NCI-H146 (cell line): ENCODE measurements at regions not wholly inside any gene's neighbourhood (a gene's known extent, or its start where the extent isn't known, plus 50 kb on each side); places are given as distances from the start of the nearest gene placed in this dataset.
"Not testable (repeated sequence)": the region's sequence is repeated elsewhere in the genome, so short reads cannot be mapped to it uniquely, and the experiment has no call there.

Experiments used
- DNase-seq: peaks from one replicate; lab custom pipeline; 2025; lab: John Stamatoyannopoulos, UW

DNA sequence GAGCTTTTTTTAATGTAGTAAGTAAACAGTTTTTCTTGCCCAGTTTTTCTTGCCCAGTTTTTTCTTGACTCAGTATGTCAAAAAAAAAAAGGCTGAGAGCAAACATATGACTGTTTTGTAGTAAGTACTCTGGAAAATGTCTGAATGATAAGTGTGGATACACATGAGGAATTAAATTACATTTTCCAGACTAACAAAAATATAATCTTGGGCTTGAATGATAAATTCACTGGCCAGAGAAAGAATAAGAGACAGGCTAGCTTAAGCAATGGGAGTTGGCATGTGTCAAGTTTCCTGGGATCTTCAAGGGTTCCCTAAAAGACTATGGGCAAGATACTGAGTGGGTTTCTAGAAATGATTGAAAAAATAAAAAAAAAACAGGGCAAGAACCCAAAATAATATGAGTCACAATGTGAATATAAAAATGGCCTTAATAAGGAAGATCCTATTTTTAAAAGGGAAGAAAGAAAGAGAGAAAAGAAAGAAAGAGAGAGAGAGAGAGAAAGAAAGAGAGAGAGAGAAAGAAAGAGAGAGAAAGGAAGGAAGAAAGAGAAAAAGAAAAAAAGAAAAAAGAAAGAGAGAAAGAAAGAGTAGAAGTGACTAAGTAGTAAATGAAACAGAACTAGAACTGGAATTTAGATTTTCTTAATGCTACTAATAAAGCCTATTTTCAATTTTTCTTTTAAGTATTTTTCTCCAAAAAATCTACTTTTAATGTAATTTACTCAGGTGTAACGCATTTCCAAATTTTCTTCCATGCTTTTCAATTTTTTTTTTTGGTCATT lies 60.2 kb downstream of the TFPI2 start:
- no peak for DNase-seq

DNA sequence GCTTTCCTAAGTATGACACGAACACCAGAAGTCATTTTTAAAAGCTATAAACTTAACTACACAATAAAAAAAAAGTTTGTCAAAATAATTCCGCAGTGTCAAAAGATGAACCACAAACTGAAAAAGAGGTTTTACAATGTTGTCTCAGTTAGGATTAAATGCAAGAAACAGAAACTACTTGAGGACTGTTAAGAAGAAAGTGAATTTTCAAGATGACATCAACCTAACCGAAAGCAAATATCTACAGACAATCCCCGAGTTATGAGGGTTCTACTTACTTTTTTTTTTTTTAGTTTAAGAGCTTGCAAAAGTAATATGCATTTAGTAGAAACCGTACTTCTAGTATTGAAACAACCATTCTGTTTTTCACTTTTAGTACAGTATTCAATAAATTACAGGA lies 62.3 kb downstream of the TFPI2 start:
- DNase-seq: no peak

DNA sequence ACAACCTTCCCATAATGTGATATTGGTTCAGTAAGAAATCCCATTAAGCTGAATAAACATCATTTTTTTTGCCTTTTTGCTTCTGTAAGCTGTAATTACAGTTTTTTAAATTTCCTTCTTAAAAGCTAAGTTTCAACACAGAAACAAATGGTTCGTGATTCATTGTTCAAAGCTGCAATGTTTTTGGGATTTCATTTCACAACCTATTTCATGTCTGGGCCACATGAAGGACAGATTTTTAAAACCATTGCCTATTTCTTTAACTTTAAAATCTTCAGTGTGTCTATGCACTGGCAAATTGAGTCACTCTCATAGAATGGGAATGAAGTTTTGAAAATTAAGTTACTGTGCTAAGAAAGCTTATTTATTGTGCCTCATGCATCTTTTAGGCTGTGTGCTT lies 66.9 kb downstream of the TFPI2 start:
- no peak for DNase-seq

DNA sequence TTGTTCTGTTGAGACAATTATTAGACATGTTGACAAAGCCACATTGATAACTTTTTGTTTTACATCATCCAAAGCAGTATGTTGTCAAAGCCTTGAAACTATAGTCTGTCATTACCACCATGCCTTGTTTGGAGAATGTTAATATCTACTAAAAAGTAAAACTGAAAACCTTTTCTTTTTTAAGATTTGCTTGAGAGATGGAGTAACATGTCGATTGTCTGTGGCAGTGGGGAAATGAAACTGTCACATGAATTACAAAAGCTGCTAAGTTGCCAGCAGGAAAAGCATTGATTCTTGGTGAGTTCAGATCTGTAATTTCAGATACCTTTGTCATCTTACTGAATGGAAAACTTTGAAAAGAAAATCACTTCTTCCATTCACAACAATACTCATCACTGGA lies 69.1 kb downstream of the TFPI2 start:
- DNase-seq: no peak

DNA sequence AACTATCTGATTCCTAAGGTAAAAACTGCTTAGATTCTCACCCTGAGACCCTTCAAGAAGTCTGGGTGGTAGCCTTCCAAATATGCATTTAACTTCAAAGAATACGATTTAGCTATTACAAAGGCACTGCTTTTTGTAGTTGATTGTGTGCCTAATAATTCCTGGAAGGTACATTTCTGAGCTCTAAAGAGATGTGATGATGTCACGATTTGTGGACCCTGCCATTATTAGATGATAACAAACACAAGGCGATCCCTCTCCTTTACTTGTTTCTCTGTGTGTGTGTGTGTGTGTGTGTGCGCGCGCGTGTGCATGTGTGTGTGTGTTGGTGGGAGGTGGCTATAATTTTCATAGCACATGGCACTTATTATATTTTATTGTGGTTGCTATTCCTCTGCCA lies 70.9 kb downstream of the TFPI2 start:
- no peak for DNase-seq

DNA sequence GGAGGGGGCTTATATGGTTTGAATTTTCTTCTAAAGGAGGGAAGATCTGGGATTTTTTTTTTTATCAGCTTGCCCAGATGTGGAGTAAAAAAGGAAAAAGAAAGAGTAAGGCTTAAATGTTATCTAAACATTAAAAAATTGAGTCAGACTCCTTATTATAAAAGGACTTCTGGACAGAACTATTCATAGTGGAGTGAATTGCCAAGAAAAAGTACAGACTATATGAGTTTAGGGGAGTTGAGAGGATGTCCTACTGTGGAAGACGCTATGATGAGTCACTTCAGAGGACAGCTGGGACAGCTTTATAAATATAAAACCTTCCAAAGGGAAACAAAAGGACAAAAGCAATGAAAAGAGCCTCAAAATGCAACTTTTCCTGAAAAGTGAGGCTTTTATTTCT lies 73.0 kb downstream of the TFPI2 start:
- no peak for DNase-seq

DNA sequence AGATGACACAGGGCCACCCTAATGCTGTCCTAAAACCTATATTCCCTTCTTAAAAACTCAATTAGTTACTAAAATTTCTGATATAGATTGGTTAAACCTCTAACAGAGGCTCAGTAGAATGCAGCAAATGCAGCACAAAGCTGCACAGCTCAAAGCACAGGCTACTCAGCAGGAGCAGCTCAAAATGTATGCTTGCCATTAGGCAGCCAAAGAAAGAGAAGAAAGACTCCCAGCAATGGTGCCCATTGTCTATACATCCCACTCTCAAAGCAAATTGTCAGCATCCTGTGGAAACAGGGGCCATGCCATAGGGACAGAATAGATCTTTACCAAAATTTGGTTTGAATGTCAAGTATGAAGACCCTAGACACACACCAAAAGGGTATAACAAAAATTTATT lies 73.5 kb downstream of the TFPI2 start:
- peak; percentile 42 for DNase-seq

DNA sequence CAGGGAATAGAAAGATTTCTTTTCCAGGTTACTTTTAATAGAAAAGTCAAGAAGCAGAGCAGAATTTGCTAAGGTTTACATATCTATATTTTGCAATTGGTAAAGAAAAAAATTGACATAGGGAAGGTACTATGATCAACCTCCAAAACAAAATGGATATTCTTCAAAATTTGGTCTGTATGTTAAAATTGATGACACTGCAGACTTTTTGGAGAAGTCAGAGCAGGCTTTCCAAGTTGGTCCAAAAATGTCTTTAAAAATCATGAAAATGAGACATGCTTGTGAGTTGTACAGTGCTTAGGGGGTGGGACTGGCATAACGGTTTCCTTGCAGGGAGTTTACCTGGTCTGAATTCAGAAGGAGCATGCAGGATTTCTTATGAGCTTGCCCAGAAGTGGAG lies 77.0 kb downstream of the TFPI2 start:
- DNase-seq: no peak

DNA sequence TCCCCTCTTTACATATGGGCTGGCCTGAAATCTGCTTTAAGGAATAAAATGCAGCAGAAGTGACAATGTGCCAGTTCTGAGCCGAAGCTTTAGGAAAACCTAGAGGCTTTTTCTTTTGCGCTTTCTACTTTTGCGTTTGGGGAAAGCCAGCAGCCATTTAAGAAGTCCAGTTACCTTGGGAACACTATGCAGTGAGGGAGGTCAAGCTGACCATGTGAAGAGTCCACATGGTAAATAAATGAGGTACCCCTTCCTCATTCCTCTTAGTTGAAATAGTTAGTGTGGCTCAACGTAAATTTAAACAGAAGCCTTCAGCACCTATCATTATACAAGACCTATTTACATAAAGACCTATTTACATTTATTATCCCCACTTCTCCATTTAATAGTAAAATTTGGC lies 78.5 kb downstream of the TFPI2 start:
- DNase-seq: no peak

DNA sequence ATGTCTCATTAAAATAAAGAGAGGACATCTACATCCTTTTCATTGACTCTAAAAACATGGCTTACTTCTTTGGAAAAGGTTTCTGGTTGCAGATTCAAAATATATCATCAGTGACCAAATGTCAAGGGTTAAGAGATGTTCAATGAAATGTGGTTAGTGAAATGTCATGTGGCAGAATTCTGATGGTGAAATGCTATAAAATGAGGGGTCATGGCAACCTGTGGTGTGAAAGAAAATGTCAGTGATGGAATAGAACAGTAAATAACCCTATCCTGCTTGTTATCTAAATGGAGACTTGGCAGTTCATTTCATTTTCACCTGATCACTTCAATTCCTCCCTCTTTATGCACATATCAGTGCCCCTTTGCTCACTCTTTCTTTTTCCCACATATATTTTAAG lies 79.4 kb downstream of the TFPI2 start:
- DNase-seq: no peak

DNA sequence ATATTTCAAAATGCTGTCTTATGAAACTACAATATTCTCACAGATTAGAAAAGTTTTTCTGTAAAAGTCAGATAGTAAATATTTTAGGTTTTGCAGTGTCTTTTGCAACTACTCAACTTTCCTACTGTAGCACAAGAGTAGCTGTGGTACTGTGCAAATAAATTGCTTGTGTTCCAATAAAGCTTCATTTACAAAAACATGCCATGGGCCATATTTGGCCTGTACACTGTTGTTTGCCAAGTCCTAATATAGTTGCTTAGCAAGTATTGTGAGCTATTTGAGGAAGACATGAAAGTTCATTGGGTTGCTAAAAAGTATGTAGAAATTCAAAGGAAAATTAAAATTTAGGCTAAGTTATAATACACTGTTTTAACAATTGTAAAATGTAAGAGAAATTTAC lies 80.0 kb downstream of the TFPI2 start:
- DNase-seq: no peak

DNA sequence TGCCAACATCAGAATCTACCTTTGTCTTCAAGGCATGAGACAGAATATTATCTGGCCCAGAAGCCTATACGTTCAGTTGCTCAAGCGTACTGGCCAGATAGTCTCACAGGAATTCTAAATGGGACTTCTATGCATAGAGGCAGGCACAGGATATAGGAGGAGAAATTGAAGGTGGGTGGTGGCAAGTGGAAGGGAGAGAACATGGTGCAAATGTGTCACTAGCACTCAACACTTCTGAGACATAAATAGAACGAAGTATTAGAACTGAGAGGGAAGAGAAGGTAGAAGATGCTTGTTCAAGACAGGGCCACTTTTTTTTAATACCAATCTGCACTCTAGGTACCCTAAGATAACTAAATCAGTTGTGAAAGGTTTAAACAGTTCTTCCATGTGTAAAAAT lies 85.8 kb downstream of the TFPI2 start:
- DNase-seq: no peak

DNA sequence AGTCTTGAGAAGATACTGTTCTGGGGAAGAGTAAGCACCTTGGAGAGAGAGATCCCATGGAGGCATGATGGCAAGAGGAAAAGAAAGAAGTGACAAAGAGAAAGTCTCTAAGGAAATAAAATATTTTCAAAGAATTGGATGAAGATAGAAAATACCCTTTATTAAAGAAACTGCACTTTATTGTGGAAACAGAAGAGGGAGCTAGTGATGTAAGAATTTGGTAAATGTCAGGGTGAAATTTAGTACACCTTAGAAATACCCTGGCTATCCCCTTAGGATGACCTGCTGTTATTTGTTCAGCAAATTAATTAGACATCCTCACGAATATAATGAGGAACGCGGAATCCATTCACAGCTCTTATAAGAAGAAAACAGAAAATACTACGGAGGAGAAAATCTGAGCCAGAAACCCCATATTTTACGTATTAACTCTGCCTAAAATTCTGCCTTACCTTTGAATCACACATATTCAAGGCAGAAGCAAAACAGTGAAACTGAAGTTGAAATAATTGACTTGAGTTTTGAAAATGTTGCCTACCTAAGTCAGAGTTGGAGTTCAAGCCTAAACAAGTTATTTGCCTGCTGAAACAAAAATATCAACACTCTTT lies 90.7 kb downstream of the TFPI2 start:
- DNase-seq: no peak

DNA sequence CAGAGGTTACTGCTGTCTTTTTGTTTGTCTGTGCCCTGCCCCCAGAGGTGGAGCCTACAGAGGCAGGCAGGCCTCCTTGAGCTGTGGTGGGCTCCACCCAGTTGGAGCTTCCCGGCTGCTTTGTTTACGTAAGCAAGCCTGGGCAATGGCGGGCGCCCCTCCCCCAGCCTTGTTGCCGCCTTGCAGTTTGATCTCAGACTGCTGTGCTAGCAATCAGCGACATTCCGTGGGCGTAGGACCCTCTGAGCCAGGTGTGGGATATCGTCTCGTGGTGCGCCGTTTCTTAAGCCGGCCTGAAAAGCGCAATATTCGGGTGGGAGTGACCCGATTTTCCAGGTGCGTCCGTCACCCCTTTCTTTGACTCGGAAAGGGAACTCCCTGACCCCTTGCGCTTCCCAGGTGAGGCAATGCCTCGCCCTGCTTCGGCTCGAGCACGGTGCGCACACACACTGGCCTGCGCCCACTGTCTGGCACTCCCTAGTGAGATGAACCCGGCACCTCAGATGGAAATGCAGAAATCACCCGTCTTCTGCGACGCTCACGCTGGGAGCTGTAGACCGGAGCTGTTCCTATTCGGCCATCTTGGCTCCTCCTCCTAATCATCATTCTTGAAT lies 97.4 kb downstream of the TFPI2 start:
- not testable (repeated sequence) for DNase-seq

DNA sequence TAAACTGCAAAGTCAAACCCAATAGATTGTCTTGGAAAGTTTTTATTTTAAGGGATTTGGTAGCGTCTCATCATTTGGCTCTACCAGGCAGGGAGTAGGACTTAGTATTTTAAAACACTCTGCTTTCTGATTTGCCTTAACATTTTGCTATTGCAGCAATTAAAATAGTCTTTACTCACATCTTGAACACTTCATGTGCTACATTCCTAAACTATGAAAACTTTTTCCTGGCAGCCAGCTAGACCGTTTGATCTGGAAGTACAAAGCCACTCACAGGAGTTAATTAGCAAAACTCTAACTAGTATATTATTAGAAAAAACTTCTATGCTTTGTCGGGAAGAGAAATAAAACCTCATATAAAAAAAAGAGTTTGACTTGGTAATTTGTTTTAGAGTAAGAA lies 111.4 kb downstream of the TFPI2 start:
- no peak for DNase-seq

DNA sequence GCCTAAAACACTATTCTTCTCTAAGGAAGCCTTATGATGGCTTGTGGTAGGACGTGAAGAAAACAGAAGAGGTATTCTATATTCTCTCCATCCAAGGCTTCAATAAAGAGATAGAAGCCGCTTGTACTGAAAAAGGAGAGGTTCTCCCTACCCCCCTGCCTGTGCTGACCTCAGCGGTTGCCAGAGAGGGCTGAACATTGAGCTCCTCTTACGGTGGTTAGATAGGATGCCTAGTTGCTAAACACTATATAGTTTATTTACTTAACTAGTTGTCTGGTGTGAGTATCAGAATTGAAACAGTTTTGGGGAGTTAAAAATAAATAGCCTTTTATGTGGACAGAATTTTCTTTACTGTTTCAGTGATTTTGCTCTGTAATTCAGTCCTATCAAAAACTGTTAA lies 112.2 kb downstream of the TFPI2 start:
- DNase-seq: no peak

DNA sequence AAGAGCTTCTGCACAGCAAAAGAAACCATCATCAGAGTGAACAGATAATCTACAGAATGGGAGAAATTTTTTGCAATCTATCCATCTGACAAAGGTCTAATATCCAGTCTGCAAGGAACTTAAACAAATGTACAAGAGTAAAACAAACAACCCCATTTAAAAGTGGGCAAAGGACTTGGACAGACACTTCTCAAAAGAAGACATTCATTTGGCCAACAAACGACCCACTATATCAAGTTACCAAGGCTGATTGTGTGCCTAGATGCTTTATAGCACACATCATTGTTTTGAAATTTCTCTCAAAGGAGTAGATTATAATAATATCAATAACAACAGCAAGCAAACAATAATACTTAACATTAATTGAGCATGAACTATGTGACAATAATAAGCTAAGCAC lies 117.1 kb downstream of the TFPI2 start:
- DNase-seq: no peak

DNA sequence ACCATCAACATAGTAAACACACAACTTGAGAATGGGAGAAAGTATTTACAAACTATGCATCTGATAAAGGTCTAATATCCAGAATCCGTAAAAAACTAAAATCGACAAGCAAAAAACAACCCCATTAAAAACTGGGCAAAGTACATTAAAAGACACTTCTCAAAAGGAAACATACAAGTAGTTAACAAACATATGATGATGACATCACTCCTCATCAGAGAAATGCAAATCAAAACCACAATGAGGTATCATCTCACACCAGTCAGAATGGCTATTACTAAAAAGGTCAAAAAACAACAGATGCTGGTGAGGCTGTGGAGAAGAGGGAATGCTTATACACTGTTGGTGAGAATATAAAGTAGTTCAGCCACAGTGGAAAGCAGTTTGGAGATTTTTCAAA lies 125.1 kb downstream of the TFPI2 start:
- DNase-seq: no peak

DNA sequence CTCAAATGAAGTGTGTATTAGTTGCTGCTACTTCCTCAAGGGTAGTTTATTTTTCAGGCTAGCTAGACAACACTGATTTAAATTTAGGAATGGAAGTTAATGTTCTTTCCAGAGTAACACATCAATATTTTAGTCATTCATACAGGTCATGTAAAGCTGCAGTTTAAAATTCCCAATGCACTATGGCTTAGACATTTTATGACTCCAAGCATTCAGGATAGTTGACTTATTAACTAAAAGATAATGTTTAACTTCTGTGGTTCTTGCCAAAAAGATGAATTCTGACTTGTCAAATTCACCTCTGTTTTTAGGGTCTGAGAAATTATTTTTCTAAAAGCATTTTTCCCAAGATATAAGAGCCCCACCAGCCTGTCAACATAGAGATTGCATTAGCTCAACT lies 131.9 kb downstream of the TFPI2 start:
- no peak for DNase-seq

DNA sequence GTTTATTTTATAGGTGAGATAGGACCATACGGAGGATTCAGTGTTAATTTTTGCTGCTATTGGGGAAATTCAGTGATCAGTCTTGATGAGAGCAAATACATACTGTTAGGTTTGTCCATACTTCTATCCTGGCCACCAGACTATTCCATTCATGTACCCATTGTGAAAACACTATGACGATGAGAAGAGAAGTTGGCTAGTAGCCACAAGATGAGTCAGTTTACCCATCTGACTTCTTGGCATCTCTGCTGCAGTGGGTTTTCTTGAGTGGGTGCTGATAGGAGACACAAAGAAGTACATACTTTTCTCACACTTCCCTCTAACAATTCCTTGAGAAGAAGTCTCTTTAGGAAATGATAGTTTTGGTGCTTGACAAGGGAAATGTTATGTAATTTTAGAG lies 133.1 kb downstream of the TFPI2 start:
- DNase-seq: no peak

DNA sequence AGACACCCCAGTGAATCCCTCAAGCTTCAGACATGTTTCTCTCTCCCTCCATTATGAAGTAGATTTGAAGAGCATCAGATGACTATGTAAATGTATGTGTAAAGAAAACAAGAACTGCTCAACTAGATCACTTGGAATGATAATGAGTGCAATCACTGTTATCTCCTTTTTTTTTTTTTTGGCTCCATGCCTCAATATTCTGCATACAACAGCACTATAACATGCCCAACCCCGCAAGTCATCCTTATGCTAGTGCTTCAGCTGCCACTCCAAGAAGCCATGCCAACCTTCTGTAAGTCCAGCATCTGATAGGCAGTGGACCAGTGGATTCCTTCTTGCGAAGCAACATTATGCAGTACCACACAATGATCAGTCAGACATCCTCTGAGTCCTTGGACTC lies 133.7 kb downstream of the TFPI2 start:
- DNase-seq: no peak

DNA sequence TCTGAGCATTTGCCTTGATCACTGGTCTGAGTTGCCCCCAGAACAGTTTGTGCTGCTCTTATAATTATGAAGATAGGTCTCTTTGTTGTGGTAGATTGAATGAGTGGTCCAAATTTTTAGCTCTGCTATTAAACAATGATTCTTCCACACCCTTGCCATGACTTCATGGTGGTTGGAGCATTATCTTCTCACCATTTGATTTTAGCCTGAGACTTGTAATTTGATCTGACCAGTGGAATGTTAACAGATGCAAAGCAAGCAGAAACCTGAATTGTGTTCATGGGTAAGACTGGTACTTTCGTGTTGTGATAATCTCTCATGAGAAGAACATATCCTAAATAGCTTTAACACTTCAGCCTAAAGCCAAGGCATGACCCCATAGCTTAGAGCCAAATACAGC lies 139.1 kb downstream of the TFPI2 start:
- no peak for DNase-seq

DNA sequence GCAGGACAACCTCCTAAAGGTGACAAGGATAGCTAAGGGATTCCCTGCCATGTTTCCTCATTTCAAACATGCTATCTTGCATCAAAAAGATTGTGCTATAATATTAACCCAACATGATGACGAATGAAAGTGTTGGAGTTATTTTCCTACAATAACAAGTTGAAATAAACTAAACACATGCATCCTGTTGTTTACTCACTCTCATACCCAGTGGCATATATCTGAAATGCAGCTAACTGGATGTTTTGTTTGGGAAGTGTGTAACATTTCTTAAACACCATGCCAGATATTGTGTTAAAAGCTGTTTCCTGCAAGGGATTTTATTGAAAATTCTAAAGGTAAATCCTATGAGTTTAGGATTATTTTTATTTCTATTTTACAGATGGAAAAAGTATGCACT lies 139.6 kb downstream of the TFPI2 start:
- DNase-seq: no peak

DNA sequence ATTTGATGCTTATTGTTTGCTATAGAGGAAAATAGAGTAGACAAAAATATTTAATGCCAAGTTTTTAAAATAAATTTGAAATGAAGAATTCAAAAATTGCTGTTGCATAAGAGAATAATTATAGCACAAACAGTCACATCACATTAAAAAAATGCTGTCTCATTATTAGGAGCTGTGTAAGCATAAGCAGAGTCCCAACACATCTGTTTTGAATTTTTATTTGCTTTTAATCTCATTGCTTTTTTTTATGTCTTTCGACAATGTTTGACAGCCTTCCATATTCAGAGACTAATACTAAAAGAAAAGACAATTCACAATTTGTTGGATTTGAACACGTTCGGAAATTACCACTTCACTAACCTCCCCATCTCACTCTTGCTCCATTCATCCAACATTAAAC lies 143.5 kb downstream of the TFPI2 start:
- DNase-seq: no peak
